Activated naive CD8-positive, alpha-beta T cell treated with anti-CD3 and anti-CD28 coated beads, Interleukin-2, amount 10 ng/mL, durations not matched to agents 7 days and 5 days (primary cell): ENCODE measurements at regions not wholly inside any gene's neighbourhood (a gene's known extent, or its start where the extent isn't known, plus 50 kb on each side); places are given as distances from the start of the nearest gene placed in this dataset.
A peak's percentile ranks its signal among the peaks of the same experiment; 100 is the strongest.
"Not testable (repeated sequence)": the region's sequence is repeated elsewhere in the genome, so short reads cannot be mapped to it uniquely, and the experiment has no call there.

ENCODE experiments used
- ATAC-seq: fragments of 150-1000 bp; cut with Tn5 transposase; one replicate; pipeline ENCODE4 v1.10.0; 2021; ENCODE audit warnings: low read depth, moderate library complexity
- POLR2A ChIA-PET: fragments of 350-600 bp; sonication (Branson Sonifier 250); formaldehyde crosslinking; loops from one replicate; lab custom pipeline; 2021; ENCODE audit warnings: antibody characterized with exemption; lab: Charles Lee
- DNase-seq: peaks from one replicate; pipeline ENCODE4 v3.0.0; 2021
- H3K27ac Mint-ChIP-seq: one replicate; pipeline ENCODE4 v1.8.0; 2022; ENCODE audit warnings: mild to moderate bottlenecking, mixed read lengths
- H3K27me3 Mint-ChIP-seq: one replicate; pipeline ENCODE4 v1.8.0; 2022; ENCODE audit warnings: mild to moderate bottlenecking, moderate library complexity, mixed read lengths
- H3K36me3 Mint-ChIP-seq: one replicate; pipeline ENCODE4 v1.8.0; 2021; ENCODE audit warnings: mild to moderate bottlenecking, mixed read lengths
- H3K4me1 Mint-ChIP-seq: one replicate; pipeline ENCODE4 v1.8.0; 2021; ENCODE audit warnings: mixed read lengths
- H3K4me3 Mint-ChIP-seq: one replicate; pipeline ENCODE4 v1.8.0; 2022; ENCODE audit warnings: mild to moderate bottlenecking, moderate library complexity, mixed read lengths
- H3K9me3 Mint-ChIP-seq: one replicate; pipeline ENCODE4 v1.8.0; 2021; ENCODE audit warnings: mixed read lengths

DNA sequence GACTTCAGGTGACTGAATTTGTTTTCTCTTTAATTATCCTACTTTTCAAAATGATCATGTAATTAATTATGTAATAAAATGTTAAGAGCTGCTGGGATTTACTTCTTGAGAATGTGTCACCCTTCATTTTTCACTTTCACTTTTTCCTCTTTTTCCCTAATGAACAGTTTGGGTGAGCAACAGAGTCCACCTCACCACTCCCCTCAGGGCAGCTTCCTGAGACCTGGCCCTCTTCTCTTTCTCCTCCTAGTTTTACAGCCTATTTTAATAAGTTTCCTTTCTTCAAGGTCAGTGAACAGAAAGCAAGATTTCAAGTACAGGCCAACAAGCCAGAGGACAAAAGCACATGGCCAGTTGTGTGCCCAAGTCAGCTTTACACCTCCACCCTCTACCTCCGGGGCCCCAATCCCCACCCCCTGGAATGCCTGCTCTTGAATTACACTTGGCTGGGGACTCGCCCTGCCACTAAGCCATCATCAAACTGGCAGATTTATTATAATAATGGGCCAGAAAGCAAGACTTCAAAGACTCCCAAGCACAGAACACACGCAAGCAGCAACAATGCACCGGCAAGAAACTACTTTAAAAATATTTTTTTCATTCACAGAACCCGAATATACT lies 143.1 kb upstream of the VOPP1 start:
- H3K27me3 Mint-ChIP-seq, ATAC-seq, H3K4me1 Mint-ChIP-seq, H3K9me3 Mint-ChIP-seq, DNase-seq, H3K4me3 Mint-ChIP-seq, H3K27ac Mint-ChIP-seq, POLR2A ChIA-PET, H3K36me3 Mint-ChIP-seq: not testable (repeated sequence)

- H3K9me3 Mint-ChIP-seq, DNase-seq, H3K36me3 Mint-ChIP-seq, H3K4me3 Mint-ChIP-seq, H3K27ac Mint-ChIP-seq, H3K4me1 Mint-ChIP-seq, ATAC-seq, H3K27me3 Mint-ChIP-seq, POLR2A ChIA-PET: not testable (repeated sequence)
Measured at GRCh38 chr7:55714370-55714769, 142.1 kb upstream of the VOPP1 start.

DNA sequence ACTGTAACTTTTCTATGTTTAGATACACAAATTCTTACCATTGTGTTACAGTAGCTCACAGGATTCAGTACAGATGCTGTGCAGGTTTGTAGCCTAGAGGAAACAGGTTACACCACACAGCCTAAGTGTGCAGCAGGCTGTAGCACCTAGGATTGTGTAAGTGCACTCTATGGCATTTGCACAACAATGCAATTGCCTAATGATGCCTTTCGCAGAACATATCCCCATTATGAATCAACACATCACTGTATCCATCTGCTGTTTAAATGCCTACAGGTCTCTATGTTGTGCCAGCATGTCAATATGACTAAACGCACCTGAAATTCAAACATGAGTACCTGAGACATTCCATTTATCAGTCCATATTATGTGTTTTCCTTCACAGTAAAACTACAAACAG lies 138.0 kb upstream of the VOPP1 start:
- POLR2A ChIA-PET, H3K27ac Mint-ChIP-seq, DNase-seq, H3K27me3 Mint-ChIP-seq, H3K4me1 Mint-ChIP-seq, H3K4me3 Mint-ChIP-seq, H3K36me3 Mint-ChIP-seq, ATAC-seq, H3K9me3 Mint-ChIP-seq: not testable (repeated sequence)

DNA sequence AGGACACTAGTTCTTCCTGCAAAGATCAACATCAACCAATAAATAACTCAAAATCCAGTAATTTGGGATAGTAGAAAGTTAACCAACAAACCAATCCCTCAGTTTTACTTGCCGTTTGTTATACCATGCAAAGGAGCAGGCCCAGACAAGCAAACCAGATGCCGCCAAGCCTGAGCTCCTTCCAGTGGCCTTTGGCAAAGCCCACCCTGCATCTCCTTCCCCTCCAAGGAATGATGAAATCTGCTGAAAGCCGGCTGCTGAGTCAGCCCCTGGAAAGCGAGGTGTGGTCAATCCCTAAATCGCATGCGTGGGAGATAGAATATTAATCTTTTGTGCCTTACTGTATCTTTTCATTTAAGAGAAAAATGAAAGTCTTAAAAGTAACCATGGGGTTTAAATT lies 135.7 kb upstream of the VOPP1 start:
- H3K9me3 Mint-ChIP-seq, POLR2A ChIA-PET, DNase-seq, ATAC-seq, H3K36me3 Mint-ChIP-seq, H3K4me3 Mint-ChIP-seq, H3K27ac Mint-ChIP-seq, H3K4me1 Mint-ChIP-seq, H3K27me3 Mint-ChIP-seq: not testable (repeated sequence)

DNA sequence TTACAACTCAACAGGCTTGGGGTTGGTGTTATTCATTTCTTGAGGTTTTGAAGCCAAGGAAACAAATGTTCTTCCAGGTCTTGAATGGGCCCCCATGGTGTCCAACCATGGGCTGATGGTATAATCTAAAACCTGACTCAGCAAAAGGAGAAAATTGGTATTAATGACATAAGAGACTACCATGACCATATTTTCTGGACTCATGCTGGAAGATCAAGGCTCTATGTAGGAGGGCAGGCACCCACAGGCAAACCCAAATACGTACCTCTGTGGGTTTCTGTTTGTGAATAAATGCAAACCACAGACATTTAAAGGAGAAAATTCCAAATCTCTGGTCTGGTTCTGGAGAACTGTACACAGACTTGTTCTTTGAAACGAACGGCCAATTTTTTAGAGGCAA lies 135.1 kb upstream of the VOPP1 start:
- H3K36me3 Mint-ChIP-seq, H3K9me3 Mint-ChIP-seq, POLR2A ChIA-PET, H3K27me3 Mint-ChIP-seq, H3K27ac Mint-ChIP-seq, DNase-seq, H3K4me3 Mint-ChIP-seq, H3K4me1 Mint-ChIP-seq, ATAC-seq: not testable (repeated sequence)

GRCh38 chr7:55706451-55707195 lies 134.3 kb upstream of the VOPP1 start:
- not testable (repeated sequence) for H3K4me3 Mint-ChIP-seq, H3K27me3 Mint-ChIP-seq

DNA sequence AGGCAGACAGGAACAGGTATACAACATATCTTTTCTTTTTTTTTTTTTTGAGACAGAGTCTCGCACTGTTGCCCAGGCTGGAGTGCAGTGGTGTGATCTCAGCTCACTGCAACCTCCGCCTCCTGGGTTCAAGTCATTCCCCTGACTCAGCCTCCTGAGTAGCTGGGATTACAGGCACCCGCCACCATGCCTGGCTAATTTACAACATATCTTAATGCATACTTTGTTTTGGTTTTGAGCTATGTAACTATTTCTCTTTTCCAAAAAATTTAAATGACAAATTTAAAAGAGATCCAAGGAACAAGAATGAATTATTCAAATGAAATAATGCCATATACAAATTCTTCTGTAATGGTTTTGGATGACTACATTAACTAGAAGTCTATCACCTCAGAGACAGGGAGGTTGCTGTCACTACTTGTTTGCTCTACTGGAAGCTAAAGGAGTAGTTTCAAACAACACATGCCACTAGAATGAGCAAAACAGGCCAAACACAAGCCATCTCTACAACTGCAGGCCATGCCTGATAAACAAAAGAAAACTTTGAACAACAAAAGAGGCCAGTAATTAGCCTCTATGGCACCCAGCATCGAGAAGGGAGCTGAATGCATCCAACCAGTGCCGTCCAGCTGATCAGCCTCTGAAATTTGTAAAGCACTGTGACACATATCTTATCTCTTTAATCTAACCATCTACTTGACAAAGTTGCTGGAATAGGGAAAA lies 133.6 kb upstream of the VOPP1 start:
- H3K9me3 Mint-ChIP-seq, H3K4me1 Mint-ChIP-seq, ATAC-seq, H3K36me3 Mint-ChIP-seq, POLR2A ChIA-PET, H3K27me3 Mint-ChIP-seq, DNase-seq, H3K27ac Mint-ChIP-seq, H3K4me3 Mint-ChIP-seq: not testable (repeated sequence)

More at GRCh38 chr7:55706451-55707195, 134.3 kb upstream of the VOPP1 start:
- DNase-seq, POLR2A ChIA-PET, ATAC-seq, H3K4me1 Mint-ChIP-seq, H3K27ac Mint-ChIP-seq, H3K36me3 Mint-ChIP-seq, H3K9me3 Mint-ChIP-seq: not testable (repeated sequence)

GRCh38 chr7:55702831-55703230 lies 130.5 kb upstream of the VOPP1 start:
- ATAC-seq, DNase-seq, H3K4me1 Mint-ChIP-seq, H3K4me3 Mint-ChIP-seq, H3K27ac Mint-ChIP-seq, H3K9me3 Mint-ChIP-seq, POLR2A ChIA-PET, H3K36me3 Mint-ChIP-seq, H3K27me3 Mint-ChIP-seq: not testable (repeated sequence)

DNA sequence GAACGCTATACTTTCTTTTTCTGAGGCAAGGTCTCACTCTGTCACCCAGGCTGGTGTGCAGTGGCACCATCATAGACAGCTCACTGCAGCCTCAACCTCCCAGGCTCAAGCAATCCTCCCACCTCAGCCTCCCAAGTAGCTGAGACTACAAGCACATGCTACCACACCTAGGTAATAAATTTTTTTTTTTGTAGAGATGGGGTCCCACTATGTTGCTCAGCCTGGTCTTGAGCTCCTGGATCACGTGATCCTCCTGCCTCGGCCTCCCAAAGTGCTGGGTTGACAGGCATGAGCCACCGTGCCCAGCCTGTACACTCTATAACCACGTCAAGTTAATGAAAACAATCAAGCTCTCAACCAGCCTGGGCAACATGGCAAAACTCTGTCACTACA lies 127.1 kb upstream of the VOPP1 start:
- DNase-seq, POLR2A ChIA-PET, H3K36me3 Mint-ChIP-seq, ATAC-seq, H3K4me1 Mint-ChIP-seq, H3K9me3 Mint-ChIP-seq, H3K27me3 Mint-ChIP-seq: not testable (repeated sequence)
- H3K27ac Mint-ChIP-seq: peak overlapping the region; percentile 38
- H3K4me3 Mint-ChIP-seq: peak overlapping the region; percentile 28

GRCh38 chr7:55698607-55699449 lies 126.5 kb upstream of the VOPP1 start:
- H3K4me1 Mint-ChIP-seq, POLR2A ChIA-PET, DNase-seq, H3K9me3 Mint-ChIP-seq, H3K36me3 Mint-ChIP-seq, H3K27me3 Mint-ChIP-seq: not testable (repeated sequence)
- Mint-ChIP-seq H3K27ac (peak overlapping the region; percentile 69), H3K4me3 (peak overlapping the region; percentile 43)
- peak; percentile 70 for ATAC-seq

DNA sequence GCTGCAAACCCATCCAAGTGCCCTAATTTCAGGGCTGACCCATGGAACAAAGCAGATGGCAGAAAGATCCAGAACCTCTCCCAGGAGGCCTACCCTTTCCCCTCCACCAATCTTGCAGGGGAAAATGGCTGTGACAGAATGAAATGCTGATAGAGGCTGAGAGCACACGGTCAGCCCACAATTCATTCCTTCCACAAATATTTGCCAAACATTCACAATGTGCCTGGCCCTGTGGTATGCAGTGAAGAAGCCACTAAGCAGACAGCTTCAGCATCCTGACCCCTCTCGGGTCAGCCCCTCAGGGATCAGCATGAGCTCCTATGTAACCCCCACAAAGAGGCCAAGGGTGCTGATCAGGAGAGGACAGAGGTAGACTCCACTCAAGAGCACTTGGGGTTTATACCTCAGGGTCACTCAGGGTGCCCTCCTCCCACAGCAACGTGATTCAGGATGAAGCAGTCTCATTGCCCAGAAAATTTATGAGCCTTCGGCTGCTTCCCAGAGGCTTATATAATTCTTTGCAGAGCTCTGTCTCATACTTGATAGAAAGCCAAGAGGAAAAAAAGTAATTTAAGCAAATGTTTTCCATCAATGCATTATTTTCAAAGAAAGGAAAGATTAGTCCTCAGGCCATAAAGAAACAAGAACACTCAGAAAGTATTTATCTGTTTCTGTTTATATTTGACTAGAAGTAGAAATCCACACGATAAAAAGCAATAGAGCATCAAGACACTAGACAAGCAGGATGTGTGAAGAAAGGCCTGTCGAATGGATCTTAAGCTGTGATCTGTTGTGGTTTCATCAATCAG lies 123.8 kb upstream of the VOPP1 start:
- DNase-seq, ATAC-seq, H3K27me3 Mint-ChIP-seq, POLR2A ChIA-PET, H3K4me3 Mint-ChIP-seq, H3K9me3 Mint-ChIP-seq, H3K36me3 Mint-ChIP-seq, H3K27ac Mint-ChIP-seq, H3K4me1 Mint-ChIP-seq: not testable (repeated sequence)

GRCh38 chr7:55694484-55694883 lies 122.2 kb upstream of the VOPP1 start:
- POLR2A ChIA-PET, DNase-seq, H3K27ac Mint-ChIP-seq, H3K4me3 Mint-ChIP-seq, H3K4me1 Mint-ChIP-seq, H3K9me3 Mint-ChIP-seq, ATAC-seq, H3K27me3 Mint-ChIP-seq, H3K36me3 Mint-ChIP-seq: not testable (repeated sequence)
